ENCODE measurements at regions not wholly inside any gene's neighbourhood (a gene's known extent, or its start where the extent isn't known, plus 50 kb on each side); places are given as distances from the start of the nearest gene placed in this dataset.

DNA sequence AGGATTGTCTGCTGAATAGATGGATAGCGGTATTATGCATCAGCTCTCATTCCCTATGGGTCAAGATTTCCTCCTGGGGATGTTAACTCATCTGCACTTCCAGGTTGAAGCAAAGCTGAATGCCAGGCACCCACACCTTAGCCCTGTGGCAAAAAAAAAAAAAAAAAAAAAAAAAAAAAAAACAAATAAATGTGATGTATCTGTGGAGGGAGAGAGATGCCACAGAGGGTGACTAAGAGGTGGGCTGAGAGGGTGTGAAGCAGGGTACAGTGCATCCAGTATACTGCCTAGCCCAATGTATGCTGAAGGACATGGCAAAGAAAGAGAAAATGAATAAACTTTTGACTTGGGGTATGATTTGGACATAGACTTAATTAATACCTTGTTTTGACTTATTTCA is 91.4 kb downstream of the COPS8 start:
- H3K4me3 Mint-ChIP-seq = no peak overlapping the region
- POLR2A ChIA-PET = no interaction called here
- CTCF ChIA-PET = interaction anchor here (0.8 kb wide), 1 partner anchor 45 kb away, joined by 3 read pairs; no protein-coding TSS in a partner anchor
- H3K9me3 Mint-ChIP-seq = peaks cover 5% of the 10 kb centered on the region
- no peaks in the 10 kb centered on the region for H3K36me3 Mint-ChIP-seq
- intact Hi-C loops (cut with micrococcal nuclease) = no loop called here
- peaks cover 25% of the 10 kb centered on the region for H3K27me3 Mint-ChIP-seq
- no peak overlapping the region for H3K27ac Mint-ChIP-seq
- H3K4me1 Mint-ChIP-seq (ENCODE audit: low read depth) = no peaks in the 10 kb centered on the region
- DNase-seq = no peak

DNA sequence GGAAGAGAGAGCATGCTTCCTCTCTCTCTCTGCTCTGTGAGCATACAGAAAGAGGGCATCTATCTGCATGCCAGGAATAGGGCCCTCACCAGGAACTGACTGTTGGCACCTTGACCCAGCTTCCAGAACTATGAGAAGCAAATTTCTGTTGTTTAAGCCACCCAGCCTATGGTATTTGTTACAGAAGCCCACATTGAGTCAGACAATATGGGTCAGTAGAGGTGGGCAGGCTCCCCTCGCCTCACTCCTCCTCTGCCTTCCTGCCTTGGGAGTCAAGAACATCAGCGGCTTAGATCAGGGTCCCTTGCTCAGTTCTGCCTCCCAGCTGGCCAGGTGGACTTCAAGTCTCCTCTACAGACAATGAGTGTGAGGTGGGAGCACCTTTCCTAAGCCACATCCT is 92.3 kb downstream of the COPS8 start:
- no peaks in the 10 kb centered on the region for H3K36me3 Mint-ChIP-seq
- DNase-seq = no peak

DNA sequence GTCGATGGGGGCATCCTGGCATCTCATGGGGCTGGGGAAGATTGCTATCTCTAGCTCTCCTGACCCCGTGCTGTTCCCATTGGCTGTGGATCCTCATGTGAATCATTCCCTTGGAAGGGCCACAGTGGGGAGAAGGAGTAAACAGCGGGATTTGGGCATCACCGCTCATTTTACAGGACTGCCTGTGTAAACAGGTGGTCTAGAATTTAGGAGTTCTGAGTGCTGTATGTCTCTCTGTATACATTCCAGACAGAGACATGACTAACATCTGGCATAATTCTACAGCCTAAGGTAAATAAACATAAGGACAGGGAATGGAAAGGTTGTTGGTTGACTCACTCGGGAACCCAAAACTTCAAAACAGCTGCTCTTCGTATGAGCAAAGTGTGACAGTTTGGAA is 92.7 kb downstream of the COPS8 start:
- CTCF ChIA-PET = no interaction called here
- POLR2A ChIA-PET = no interaction called here
- intact Hi-C loops (cut with micrococcal nuclease) = no loop called here
- Mint-ChIP-seq H3K27ac (no peak overlapping the region), H3K4me3 (no peak overlapping the region), H3K27me3 (peaks cover 26% of the 10 kb centered on the region), H3K4me1 (ENCODE audit: low read depth) (no peaks in the 10 kb centered on the region), H3K36me3 (no peaks in the 10 kb centered on the region), H3K9me3 (peaks cover 5% of the 10 kb centered on the region)
- no peak for DNase-seq

More for the DNA sequence above, 92.3 kb downstream of the COPS8 start:
- no peak overlapping the region for H3K27ac Mint-ChIP-seq
- H3K9me3 Mint-ChIP-seq = peaks cover 5% of the 10 kb centered on the region
- peaks cover 26% of the 10 kb centered on the region for H3K27me3 Mint-ChIP-seq
- intact Hi-C loops (cut with micrococcal nuclease) = no loop called here
- CTCF ChIA-PET = interaction anchor here (0.8 kb wide), 1 partner anchor 46 kb away, joined by 3 read pairs; no protein-coding TSS in a partner anchor
- H3K4me3 Mint-ChIP-seq = no peak overlapping the region
- POLR2A ChIA-PET = no interaction called here
- no peaks in the 10 kb centered on the region for H3K4me1 Mint-ChIP-seq (ENCODE audit: low read depth)

DNA sequence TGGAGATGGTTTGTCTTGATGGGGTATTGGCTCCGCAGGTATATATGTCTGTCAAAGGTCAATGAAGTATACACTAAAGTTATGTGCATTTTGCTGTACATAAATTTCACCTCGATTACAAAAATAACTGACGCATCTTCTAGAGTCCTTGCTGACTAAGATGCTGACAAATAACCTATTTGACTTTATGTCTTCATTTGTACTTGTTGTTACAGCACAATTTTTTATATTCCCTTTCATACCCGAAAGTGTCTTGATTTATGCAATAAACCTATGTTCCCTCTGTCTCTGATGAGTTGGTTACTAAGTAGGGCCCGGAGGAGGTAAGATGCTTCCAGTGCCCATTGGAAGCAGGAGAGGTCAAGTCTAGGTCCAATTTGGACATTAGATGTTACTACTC is 93.5 kb downstream of the COPS8 start:
- no peaks in the 10 kb centered on the region for H3K4me1 Mint-ChIP-seq (ENCODE audit: low read depth)
- H3K36me3 Mint-ChIP-seq = no peaks in the 10 kb centered on the region
- peaks cover 3% of the 10 kb centered on the region for H3K9me3 Mint-ChIP-seq
- intact Hi-C loops (cut with micrococcal nuclease) = no loop called here
- ChIA-PET POLR2A (no interaction called here), CTCF (no interaction called here)
- DNase-seq = no peak
- no peak overlapping the region for H3K4me3 Mint-ChIP-seq
- H3K27me3 Mint-ChIP-seq = peaks cover 28% of the 10 kb centered on the region
- H3K27ac Mint-ChIP-seq = no peak overlapping the region

DNA sequence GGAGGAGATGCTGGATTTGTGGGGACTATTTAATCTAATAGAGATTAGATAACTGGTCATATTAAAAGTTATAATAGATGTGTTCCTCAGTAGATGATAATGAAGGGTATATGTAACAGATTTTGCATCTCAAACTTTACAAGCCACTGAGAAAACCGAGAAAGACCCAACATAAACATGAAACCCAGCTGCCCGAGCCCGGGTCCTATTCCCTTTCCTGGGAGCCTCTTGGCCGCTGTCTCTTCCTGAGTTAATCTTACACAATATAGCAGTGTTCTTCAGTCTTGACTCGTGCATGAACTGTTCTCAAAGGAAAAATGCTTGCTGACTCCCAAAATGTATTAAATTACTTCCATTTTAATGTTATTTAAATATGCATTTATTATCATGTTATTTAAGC is 94.5 kb downstream of the COPS8 start:
- H3K4me1 Mint-ChIP-seq (ENCODE audit: low read depth) = no peaks in the 10 kb centered on the region
- H3K9me3 Mint-ChIP-seq = no peaks in the 10 kb centered on the region
- no peak overlapping the region for H3K27ac Mint-ChIP-seq
- intact Hi-C loops (cut with micrococcal nuclease) = no loop called here
- DNase-seq = no peak
- ChIA-PET POLR2A (no interaction called here), CTCF (interaction anchor here (1.0 kb wide), 1 partner anchor 241 kb away, joined by 3 read pairs; no protein-coding TSS in a partner anchor)
- H3K36me3 Mint-ChIP-seq = no peaks in the 10 kb centered on the region
- peaks cover 28% of the 10 kb centered on the region for H3K27me3 Mint-ChIP-seq
- H3K4me3 Mint-ChIP-seq = no peak overlapping the region

DNA sequence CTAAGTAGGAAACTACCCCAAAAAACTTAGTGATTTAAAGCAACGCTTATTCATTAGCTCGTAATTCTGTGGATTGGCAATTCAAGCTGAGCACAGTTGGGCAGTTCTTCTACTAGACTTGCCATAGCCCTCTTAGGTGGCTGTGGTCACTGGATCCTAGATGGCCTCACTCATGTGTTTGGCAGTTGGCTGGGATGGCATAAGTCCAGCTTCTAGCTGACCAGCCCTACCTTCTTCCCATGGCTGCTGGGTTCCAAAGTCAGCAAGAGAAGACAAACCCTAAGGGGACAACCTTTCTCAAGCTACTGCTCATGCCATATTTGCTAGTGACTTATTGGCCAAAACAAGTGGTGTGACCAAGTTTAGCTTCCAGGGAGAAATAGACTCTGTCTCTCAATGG is 95.3 kb downstream of the COPS8 start:
- DNase-seq = no peak
- Mint-ChIP-seq H3K4me3 (no peak overlapping the region), H3K27me3 (peaks cover 20% of the 10 kb centered on the region), H3K4me1 (ENCODE audit: low read depth) (no peaks in the 10 kb centered on the region), H3K9me3 (no peaks in the 10 kb centered on the region), H3K36me3 (no peaks in the 10 kb centered on the region), H3K27ac (no peak overlapping the region)
- intact Hi-C loops (cut with micrococcal nuclease) = no loop called here
- CTCF ChIA-PET = interaction anchor here (1.0 kb wide), 1 partner anchor 240 kb away, joined by 3 read pairs; no protein-coding TSS in a partner anchor
- POLR2A ChIA-PET = no interaction called here

DNA sequence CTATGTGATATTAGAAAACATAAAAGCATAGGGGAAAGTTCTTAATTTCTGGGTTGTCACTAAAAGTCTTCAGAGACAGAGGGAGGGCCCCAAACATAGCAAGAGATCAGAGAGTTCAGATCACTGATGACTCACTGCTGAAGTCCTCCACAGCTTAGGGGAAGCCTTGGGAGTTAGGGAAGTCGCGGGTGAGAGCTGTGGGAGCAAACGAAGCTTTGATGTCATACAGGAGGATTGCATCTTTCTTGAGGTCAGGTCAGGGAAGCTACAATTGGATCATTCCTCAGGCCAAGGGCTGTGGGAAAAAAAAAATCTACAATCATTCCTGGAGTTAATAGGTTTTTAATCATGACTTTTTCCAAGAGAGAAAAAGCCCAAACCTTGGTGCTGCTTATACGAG is 96.2 kb downstream of the COPS8 start:
- no peak overlapping the region for H3K27ac Mint-ChIP-seq
- H3K36me3 Mint-ChIP-seq = no peaks in the 10 kb centered on the region
- H3K4me3 Mint-ChIP-seq = no peak overlapping the region
- no peak for DNase-seq
- H3K4me1 Mint-ChIP-seq (ENCODE audit: low read depth) = no peaks in the 10 kb centered on the region
- H3K27me3 Mint-ChIP-seq = peaks cover 26% of the 10 kb centered on the region
- intact Hi-C loops (cut with micrococcal nuclease) = no loop called here
- no peaks in the 10 kb centered on the region for H3K9me3 Mint-ChIP-seq
- ChIA-PET CTCF (interaction anchor here (0.7 kb wide), 1 partner anchor 160 kb away, joined by 3 read pairs; no protein-coding TSS in a partner anchor), POLR2A (no interaction called here)

DNA sequence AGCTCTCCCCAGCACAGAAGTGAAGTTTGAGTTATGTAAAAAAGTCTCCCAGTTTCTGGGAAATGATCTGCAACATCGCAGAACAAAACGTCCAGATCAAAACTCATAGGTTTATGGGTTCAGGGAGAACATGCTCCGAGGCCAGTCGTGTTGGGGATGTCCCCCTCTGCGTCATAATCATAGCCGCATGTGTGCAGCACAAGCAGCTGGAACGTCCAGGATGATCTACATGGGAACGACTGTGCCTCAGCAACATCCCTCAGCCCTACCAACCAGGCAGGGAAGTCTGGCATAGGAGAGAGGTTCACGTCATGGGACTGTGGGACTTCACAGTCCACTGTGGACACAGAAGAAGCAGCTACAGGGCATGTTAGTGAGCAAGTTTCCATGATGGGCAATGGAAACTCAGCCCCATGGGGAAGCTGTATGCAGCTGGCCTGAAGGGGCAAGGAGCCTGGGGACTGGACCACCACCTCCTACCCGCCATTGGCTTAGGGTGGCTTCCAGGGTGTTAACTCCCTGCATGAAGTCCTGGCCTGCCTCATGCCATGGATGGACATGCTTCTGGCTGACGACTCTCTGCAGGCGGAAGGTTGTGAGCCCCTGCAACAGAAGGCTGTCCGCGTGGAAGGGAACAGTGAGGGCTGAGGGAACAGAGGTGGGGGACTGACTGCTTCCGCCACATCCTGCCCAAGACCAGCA is 96.9 kb downstream of the COPS8 start:
- no peaks in the 10 kb centered on the region for H3K9me3 Mint-ChIP-seq
- ChIA-PET CTCF (no interaction called here), POLR2A (no interaction called here)
- no peaks in the 10 kb centered on the region for H3K4me1 Mint-ChIP-seq (ENCODE audit: low read depth)
- peaks cover 22% of the 10 kb centered on the region for H3K27me3 Mint-ChIP-seq
- no peaks in the 10 kb centered on the region for H3K36me3 Mint-ChIP-seq
- no peak overlapping the region for H3K4me3 Mint-ChIP-seq
- no peak overlapping the region for H3K27ac Mint-ChIP-seq
- intact Hi-C loops (cut with micrococcal nuclease) = no loop called here
- no peak for DNase-seq

DNA sequence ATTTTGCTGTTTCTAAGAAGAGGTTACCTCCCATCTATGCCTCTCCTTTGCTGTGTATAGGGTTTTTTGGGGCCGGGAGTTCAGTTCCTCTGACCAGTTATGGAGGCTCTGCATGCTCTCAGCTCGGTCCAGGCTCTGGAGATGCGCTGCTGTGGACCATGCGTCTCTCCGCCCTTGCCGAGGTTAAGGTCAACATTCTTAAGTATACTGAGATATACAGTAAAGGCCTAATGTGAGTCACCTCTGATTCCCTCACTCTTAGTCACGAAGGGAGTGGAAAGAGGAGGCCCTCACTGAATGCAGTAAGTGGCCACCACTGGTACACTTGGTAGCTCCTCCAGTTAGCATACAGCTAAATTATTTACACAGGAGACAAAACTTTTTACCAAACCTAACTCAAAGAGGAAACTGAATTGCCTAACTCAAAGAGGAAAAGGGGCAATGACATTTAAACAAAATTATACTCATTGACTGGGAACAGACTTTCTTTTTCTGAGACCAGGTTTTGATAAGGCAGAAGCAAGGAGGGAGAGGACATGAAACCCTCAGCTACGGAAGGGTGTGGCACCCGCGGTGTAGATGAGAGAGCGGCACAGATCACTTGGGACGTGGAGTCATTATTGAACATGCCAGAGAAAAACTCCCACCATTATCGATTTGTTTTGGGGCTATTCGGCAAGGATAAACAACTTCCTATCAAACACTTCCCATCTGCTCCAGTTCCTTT is 98.7 kb downstream of the COPS8 start:
- POLR2A ChIA-PET = no interaction called here
- H3K36me3 Mint-ChIP-seq = no peaks in the 10 kb centered on the region
- H3K4me3 Mint-ChIP-seq = no peak overlapping the region
- H3K27me3 Mint-ChIP-seq = peaks cover 21% of the 10 kb centered on the region
- intact Hi-C loops (cut with micrococcal nuclease) = no loop called here
- H3K9me3 Mint-ChIP-seq = no peaks in the 10 kb centered on the region
- DNase-seq = no peak
- H3K4me1 Mint-ChIP-seq (ENCODE audit: low read depth) = no peaks in the 10 kb centered on the region
- CTCF ChIA-PET = no interaction called here
- H3K27ac Mint-ChIP-seq = no peak overlapping the region

DNA sequence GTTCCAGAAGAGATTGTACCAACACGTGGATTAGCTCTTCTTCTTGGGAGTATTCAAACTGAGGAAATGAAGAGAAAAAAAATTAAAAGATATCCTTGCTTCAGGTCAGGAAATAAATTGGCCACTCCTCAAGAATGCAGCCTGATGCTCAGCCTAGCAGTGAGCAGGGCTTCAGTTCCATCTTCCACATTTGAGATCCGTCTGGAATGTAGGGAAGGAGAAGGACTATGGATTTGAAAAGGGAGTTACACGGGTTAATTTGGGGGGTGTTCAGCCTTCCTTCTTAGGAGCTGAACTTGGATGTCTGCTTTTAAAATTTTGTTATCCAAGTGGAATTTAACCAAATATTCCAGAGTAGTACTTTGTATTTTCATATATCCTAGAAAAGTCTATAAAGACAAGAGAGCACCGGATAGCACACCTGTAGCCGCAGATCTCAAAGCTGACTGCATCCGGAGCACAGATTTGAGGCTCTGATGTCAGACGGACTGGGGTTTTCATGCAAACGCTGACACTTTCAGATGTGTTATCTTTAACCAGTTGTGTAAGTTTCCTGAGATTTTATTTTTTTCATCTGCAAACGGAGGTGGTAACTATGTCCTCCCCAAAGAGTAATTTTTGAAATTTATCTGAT is 99.3 kb downstream of the COPS8 start:
- Mint-ChIP-seq H3K4me1 (ENCODE audit: low read depth) (no peaks in the 10 kb centered on the region), H3K27ac (no peak overlapping the region), H3K4me3 (no peak overlapping the region), H3K27me3 (peaks cover 18% of the 10 kb centered on the region), H3K9me3 (no peaks in the 10 kb centered on the region), H3K36me3 (no peaks in the 10 kb centered on the region)
- no peak for DNase-seq
- intact Hi-C loops (cut with micrococcal nuclease) = no loop called here
- ChIA-PET POLR2A (no interaction called here), CTCF (no interaction called here)

DNA sequence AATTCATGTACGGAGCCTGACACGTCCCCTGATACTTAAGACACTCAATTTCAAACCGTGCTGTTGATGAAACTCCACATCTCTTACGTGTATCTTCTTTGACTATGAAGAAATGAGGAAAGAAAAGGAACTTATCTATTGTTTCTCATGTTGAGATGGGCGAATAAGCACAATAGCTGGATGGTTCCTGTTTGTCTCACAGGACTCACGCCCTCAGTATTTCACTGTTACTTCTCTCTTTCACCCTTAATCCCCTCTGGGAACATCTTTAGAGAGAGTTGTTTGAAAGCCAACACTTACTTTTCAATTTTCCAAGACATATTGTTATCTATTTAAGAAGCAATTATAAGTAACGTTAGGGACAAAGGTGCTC is 99.8 kb downstream of the COPS8 start:
- Mint-ChIP-seq H3K4me1 (ENCODE audit: low read depth) (no peaks in the 10 kb centered on the region), H3K9me3 (no peaks in the 10 kb centered on the region), H3K27ac (no peak overlapping the region), H3K27me3 (peaks cover 18% of the 10 kb centered on the region), H3K36me3 (no peaks in the 10 kb centered on the region), H3K4me3 (no peak overlapping the region)
- DNase-seq = no peak
- ChIA-PET CTCF (interaction anchor here (1.0 kb wide), 1 partner anchor 386 kb away, joined by 3 read pairs; no protein-coding TSS in a partner anchor), POLR2A (no interaction called here)
- intact Hi-C loops (cut with micrococcal nuclease) = no loop called here

DNA sequence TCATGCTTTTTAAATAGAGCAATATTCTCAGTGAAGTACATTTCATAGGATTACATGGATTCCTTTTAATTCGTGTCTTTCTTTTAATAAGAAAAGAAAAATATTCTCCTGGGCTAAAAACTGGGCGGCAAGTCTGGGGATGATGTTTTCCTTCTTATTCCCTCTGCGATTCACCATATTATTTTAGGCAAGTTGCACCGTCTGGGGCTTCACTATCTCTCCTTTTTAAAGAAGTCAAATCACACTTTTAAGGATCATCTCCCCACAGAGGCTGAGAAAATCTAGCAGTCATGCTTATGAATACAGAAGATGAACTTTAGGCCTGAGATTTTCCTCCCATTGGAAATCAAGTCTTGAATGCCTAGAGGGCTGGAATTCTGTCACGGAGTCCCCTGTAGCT is 104.1 kb downstream of the COPS8 start:
- ChIA-PET POLR2A (no interaction called here), CTCF (no interaction called here)
- Mint-ChIP-seq H3K27me3 (peaks cover 9% of the 10 kb centered on the region), H3K9me3 (no peaks in the 10 kb centered on the region), H3K4me1 (ENCODE audit: low read depth) (no peaks in the 10 kb centered on the region), H3K27ac (no peak overlapping the region), H3K4me3 (no peak overlapping the region), H3K36me3 (no peaks in the 10 kb centered on the region)
- intact Hi-C loops (cut with micrococcal nuclease) = no loop called here
- no peak for DNase-seq
